Left renal cortex interstitium (tissue), 4 donors: ENCODE measurements at regions not wholly inside any gene's neighbourhood (a gene's known extent, or its start where the extent isn't known, plus 50 kb on each side); places are given as distances from the start of the nearest gene placed in this dataset.
A peak's percentile ranks its signal among the peaks of the same experiment; 100 is the strongest.
"Not testable (repeated sequence)": the region's sequence is repeated elsewhere in the genome, so short reads cannot be mapped to it uniquely, and the experiment has no call there.

Experiments
- DNase-seq, 4 donors: peaks; one replicate each; pipeline ENCODE4 v3.0.0-alpha.2; 2013; ENCODE audit warnings: low read depth in 4 of 4, low spot score in 2 of 4, missing footprints in 1 of 4

DNA sequence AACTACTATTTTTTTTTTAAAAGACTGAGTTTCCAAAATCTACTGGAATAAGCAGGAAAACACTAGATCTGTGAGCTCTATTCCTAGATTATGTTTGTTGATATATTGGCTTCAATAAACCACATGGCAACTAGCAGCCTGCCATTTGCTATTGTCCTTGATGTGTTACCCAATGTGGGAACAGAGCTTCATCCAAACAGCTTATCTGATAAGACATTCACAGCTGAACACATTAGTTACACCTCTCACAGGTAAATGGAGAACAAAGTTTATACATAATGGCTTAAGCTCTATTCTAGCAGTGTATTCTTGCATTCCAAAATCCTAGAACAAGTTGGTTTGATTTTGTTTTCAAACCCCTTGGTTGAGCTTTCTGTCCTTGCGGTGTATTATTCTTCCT is 642.1 kb downstream of the TLE1 start:
- no peak for DNase-seq

DNA sequence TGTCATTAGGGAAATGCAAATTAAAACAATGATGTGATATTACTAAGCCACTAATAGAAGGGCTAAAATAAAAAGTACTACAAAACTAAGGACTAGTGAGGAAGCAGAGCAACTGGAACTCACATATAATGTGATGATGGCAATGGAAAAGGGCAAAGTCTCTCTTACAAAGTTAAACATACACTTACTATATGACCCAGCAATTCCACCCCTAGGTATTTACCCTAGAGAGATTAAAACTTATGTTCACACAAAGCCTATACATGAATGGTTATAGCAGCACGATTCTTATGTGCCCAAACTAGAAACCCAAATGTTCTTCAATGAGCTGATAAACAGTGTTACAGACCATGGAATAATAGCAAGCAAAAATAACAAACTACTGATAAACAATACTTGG is 643.7 kb downstream of the TLE1 start:
- no peak for DNase-seq

DNA sequence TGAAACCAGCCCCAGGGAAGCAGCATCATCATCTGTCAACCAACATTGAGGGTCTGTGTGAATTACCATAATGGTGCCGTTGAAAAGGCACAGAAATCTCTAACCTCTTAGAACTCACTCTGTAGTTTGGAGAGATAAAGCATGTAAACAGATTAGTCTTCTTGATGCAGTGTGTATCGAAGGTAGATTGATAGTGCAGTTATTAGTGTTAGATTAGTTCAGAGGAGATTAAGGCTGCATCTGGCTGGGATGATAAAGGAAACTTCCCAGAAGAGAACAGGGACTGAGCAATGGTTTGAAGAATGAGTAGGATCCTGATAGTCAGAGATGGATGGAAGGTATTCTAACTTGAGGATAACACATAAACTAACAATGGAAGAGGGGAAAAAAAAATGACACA is 651.5 kb downstream of the TLE1 start:
- no peak for DNase-seq

DNA sequence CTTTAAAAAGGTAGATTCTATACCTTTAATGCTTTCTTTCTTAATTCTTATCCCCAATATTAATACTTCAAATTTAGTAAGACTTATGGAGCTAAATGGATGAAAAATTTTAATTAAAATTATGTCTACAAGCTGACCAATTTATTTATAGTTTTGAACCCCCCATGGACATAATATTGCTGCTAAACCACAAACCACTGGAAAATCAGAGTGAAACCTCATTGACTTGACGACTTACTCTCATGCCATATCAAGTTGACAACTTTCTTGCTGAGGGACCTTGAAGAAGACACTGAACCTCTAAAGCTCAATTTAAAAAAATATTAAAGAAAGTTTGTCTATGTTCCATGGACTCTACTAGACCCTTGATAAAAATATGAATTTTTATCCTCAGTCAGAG is 653.7 kb downstream of the TLE1 start:
- no peak for DNase-seq

DNA sequence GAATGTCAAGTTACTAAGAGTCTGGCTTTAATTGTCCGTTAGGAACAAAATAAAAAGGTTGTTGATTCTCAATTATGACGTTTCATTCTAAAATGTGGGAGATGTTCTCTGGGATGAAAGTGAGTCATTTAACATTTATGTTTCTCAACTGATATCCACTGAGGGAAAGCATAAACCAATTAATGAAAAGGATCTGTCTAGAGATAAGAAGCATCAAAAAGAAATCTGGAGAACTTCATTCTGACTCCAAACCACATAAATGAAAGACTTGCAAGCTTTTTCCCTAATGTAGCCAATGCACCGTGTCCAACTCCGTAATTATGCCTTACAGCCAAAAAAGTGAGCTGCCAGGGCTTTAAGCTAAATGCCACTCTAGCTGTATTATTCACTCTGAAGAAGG is 654.2 kb downstream of the TLE1 start:
- DNase-seq = no peak

DNA sequence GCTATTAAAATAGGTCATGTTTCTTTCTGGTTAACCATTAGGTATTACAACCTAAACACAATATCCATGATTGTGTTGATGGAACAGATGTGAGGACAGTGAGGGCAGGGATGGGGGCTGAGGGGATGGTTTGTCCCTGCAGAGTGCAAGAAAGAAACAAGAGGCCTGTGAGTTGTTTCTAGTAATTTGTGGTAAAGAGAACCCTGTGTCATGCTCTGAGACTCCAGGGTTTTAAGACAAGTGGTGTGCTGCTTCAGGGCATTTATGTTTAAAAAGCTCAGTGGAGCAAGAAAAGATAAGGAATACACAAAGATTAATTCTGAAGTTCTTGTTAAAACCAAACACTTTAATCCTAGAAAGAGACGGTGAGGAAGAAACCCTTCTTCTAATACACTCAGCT is 656.5 kb downstream of the TLE1 start:
- no peak for DNase-seq

DNA sequence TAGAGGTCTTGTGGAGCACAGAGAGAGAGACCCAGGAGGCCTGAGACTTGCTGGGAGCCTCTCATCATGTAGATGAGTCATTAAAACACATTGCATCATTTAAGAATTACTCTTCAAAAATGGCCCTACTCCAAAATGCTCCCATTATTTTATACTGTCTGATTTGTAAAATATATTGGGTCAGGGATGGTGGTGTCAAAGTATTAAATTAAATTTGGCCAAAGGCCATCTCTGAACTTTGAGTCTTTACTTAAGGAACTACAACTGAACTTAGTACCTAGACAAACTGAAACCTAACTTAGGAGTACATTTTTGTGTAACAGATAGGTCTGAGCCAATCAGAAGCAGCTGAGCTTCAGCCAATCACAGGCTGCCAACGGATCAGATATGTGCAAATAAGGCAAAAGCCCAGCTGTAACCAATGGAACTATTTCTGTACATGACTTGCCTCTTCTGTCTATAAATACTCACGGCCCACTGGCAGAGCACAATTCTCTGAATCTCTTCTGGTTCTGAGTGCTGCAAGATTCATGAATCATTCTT is 657.2 kb downstream of the TLE1 start:
- DNase-seq = no peak

DNA sequence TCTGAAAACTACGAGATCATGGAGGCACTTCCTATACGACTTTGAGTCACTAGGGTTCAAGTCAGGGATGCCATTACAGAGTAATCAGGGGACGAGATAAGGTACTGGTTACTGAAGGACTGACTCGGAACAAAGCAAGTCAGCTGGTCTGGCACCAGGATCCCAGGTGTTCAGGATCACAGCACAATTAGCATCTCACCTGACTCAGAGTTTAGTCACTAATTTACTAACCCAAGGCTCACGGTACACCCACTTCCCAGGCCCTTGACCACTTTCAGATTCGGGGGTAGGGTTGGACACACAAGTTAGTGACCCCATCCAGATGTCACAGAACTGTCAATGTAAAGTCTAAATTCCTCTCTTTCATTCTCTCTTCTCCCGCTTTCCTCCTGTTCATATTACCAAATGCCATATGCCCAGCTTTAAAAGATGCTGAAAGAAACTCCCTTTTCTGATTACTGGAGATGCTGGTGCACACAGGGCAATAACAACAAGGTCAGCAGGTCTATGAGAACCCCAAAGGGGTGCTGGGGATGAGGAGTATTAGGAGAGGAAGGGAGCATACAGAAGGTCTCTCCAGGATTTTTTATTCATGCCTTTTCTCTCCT is 657.8 kb downstream of the TLE1 start:
- DNase-seq = no peak

DNA sequence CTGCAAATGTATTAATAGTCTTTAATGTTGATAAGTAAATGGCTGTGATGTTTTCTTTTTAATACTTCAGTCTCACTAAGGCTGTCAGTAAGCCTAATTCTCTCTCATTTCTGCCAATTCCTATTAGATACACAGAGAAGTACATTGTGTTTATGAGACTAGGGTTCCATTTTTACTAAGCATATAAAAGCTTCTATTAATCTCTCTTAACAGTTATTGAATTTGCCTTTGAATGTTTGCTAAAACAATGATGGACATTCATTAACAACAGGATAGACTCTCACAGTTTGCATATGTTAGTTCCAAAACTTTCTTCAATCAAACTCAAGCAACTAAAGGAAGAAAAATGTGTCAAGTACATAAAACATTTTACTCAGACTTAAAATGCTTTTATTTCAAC is 659.3 kb downstream of the TLE1 start:
- no peak for DNase-seq

DNA sequence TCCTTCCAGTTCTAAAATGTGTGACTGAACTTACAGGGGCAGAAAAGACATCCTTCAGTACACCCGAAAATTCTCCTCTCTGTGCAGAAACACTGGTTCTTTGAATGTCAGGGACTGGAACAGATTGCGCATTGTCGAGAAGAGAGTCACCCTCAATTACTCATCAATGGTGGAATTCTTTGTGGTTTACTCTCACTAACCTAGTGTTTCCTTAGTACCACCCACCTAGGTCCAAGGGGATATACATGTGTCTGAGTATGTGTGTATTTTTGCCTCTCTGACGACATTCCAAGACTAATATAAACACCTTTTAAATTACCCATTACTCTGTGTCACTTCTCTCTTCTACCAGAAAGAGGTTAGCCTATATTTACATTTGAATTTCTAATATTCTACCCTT is 660.8 kb downstream of the TLE1 start:
- no peak for DNase-seq

DNA sequence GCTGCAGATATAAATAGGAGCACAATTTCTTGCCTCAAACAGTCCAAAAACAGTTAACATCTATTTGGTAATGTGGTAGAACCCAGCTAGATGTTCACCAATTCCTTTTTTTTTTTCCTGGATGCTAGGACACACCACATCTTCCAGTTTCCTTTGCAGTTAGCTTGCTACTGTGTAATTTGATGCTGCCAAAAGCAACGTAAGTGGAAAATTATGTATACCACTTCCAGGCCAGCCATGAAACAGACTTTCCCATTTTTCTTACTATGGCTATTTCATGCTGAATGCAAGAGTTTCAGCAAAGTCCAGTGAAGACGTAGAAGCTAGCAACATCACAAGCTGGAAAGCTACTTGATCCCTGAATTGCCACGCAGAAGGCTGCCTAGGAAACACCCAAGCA is 667.2 kb downstream of the TLE1 start:
- no peak for DNase-seq

DNA sequence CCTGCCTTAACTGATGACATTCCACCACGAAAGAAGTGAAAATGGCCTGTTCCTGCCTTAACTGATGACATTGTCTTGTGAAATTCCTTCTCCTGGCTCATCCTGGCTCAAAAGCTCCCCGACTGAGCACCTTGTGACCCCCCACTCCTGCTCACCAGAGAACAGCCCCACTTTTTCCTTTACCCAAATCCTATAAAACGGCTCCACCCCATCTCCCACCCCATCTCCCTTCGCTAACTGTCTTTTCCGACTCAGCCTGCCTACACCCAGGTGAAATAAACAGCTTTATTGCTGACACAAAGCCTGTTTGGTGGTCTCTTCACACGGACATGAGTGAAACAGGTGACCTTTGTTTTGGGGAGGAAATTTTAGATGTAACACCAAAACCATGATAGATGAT is 674.4 kb downstream of the TLE1 start:
- DNase-seq = not testable (repeated sequence)

DNA sequence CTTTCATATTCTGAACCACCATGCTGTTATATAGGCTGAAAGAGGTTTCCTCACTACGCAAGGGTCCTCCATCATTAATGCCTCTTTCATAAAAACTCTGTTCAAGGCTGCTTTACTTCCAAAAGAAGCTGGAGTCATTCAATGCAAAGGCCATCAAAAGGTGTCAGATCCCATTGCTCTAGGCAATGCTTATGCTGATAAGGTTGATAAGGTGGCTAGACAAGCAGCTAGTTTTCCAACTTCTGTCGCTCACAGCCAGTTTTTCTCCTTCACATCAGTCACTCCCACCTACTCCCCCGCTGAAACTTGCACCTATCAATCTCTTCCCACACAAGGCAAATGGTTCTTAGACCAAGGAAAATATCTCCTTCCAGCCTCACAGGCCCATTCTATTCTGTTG is 676.2 kb downstream of the TLE1 start:
- not testable (repeated sequence) for DNase-seq

DNA sequence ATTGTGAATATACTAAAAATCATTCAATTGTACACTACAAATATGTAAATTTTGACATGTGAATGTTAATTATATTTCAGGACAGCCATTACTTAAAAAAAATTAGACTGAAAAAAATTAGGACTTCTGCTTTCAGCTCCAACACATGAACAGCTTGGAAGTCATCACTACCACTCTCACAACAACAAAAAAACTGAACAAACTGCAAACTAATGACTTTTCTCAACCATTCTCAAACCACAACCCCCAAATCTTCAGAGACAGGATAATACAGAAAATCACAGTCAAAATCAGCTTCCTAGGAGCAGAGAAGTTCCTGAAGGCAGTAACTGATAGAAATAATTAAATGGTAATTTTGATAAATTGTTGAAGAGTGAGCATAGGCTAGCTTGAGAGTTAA is 686.4 kb downstream of the TLE1 start:
- DNase-seq = peak in 1 of 4 donors; percentile 4

DNA sequence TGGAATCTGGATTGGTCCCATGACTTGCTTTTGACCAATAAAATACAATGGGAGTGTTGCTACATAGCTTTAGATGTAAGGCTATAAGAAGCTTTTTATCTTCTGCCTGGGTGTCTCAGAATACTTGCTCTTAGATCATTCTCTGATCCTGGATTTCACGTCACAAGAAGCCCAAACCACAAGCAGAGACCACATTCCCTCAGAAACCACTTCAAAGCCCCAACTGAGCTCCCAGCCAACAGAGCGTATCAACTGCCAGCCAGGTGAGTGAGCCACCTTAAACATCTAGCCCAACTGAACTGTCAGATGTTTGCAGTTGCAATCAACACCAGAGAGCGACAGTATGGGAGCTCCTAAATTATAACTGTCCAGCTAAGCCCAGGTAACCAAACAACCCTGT is 687.1 kb downstream of the TLE1 start:
- DNase-seq = peak in 1 of 4 donors; percentile 8

DNA sequence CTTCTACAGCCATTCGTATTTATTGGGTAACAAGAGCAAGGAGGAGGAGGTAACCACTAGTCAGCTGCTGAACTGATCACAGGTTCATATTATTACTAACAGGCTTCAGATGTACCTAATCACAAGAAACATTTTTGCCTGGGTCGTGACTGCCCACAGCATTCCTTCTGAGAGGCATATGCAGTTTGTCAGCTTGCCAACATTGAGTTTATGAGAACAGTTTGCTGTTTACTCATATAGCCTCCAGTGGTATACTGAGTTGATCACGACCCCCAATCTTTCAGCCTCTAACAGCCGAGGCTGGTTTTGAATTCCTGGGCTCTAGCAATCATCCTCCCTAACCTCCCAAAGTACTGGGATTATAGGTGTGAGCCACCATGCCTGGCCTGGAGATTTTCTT is 693.6 kb downstream of the TLE1 start:
- DNase-seq = no peak

DNA sequence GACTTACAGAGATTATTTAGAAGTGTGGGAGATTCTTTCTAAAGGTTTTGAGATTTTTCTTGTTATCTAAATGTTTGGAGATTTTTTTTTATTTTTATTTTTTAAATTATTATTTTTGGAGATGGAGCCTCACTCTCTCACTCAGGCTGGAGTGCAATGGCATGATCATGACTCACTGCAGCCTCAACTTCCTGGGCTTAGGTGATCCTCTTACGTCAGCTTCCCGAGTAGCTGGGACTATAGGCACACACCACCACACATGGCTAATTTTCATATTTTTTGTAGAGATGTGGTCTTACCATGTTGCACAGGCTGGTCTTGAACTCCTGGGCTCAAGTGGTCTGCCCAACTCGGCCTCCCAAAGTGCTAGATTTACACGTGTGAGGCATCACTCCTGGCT is 694.5 kb downstream of the TLE1 start:
- DNase-seq = no peak

DNA sequence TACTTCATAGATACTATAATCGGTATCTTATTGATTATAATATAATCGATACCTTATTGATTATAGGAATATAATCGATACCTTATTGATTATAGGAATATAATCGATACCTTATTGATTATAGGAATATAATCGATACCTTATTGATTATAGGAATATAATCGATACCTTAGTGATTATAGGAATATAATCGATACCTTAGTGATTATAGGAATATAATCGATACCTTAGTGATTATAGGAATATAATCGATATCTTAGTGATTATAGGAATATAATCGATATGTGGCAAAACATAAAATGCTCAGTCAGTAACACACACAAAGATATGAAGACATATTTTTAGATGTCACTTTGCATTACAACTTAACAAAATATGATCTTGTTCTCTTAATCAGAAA is 703.8 kb downstream of the TLE1 start:
- DNase-seq = not testable (repeated sequence)

DNA sequence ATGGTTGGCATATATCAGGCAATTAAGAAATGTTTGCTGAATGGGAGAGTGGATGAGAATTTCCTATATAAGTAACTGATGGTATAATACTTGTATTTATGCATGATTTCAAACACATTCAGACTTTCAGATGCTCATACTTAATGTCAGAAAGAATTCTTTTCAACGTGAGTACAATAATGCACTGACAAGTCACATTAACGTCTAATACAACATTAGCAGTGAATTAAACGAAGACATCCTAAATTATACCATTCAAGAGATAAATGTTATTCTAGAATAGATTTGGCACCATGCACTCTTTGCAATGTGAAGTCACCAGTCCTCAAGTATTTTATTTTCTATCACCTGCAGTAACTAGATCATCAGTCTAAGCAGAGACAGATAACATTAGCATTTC is 712.9 kb downstream of the TLE1 start:
- DNase-seq = no peak

DNA sequence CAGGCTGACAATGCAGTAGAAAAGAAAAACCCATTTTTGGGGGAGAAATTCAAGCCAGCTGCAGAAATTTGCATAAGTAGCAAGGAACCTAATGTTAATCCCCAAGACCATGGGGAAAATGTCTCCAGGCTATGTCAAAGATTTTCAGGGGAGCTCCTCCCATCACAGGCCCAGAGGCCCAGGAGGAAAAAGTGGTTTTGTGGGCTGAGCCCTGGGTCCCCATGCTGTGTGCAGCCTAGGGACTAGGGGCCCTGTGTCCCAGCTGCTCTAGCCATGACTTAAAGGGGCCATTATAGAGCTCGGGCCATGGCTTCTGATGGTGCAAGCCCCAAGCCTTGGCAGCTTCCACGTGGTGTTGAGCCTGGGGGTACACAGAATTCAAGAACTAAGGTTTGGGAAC is 719.0 kb downstream of the TLE1 start:
- DNase-seq = not testable (repeated sequence)

DNA sequence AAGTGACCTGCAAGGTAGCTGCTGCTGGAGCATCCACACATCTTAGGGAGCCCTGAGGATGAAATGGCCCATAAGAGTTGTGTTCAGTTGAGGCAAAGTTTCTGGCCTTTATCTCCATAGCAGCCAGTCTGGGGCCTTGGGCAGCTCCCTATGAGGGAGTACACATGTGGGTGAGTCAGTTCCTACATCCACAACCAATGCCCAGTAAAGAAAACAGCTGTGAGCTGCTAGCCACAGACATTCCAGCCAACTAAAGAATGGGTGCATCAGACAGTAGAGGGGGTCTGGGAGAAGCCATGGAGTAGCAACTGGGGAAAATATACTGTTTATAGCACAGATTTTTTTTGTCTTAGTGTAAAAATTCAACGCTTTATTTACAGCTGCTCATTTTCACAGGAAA is 720.7 kb downstream of the TLE1 start:
- DNase-seq = no peak

DNA sequence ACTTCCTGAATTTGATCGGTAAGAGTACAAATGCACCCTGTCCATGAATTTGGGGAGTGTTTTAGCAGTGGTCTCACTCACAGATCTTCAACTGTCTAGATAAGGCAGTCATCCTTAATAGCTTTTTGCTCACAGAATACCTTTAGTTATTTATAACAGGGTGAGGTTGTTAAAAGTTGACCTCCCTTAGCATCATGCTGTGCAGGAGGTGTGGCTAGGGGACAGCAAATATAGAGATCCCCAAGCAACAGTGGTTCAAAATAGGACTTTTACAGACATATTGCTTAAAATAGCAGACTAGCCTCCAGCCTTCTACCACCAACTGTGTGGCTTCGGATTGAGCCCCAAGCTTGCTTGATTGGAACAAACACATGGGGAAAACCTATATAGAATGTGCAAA is 724.4 kb downstream of the TLE1 start:
- DNase-seq = no peak

DNA sequence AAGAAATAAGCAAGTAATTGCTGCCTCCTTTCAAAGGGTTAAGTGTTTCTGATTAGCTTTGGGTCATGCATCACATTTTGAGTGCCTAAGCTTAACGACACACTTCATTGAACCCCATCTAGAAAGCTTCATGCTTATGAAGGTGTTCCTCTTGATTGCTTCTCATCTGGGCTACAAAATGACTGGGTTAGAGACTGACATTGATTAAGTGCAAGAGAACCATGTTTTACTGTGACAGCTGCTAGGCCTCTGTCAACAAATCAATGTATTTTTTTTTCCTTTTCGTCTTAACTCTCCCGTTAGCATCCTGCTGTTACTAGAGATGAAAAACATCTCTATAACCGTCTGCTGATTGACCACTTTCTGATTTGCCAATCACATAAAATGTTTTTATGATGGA is 725.0 kb downstream of the TLE1 start:
- no peak for DNase-seq
